MCF 10A (cell line): ENCODE measurements at regions not wholly inside any gene's neighbourhood (a gene's known extent, or its start where the extent isn't known, plus 50 kb on each side); places are given as distances from the start of the nearest gene placed in this dataset.

ENCODE experiments used
- BruUV-seq: library from RNA; stranded (reverse); fragments of 400-500 nt; replicated peaks from 2 replicates; lab custom pipeline; 2021; lab: Mats Ljungman, UMichigan
- CTCF ChIA-PET: fragments of 300-600 bp; sonication (Branson Sonifier 250); formaldehyde crosslinking; extraction: SDS; loops from one replicate; lab custom pipeline; 2021; ENCODE audit warnings: antibody characterized with exemption, inconsistent platforms; lab: Yijun Ruan, JAX
- POLR2A ChIA-PET: fragments of 300-600, 350-650 bp; sonication (Branson Sonifier 250); formaldehyde crosslinking; extraction: SDS; loops from one replicate; lab custom pipeline; 2020; ENCODE audit warnings: antibody characterized with exemption, inconsistent platforms; lab: Yijun Ruan, JAX
- DNase-seq: peaks from one replicate; pipeline ENCODE4 v3.0.0-alpha.2; 2018; ENCODE audit not compliant: unreplicated experiment
- H3K27ac Mint-ChIP-seq: one replicate; pipeline ENCODE4 v1.8.0; 2022; ENCODE audit warnings: mild to moderate bottlenecking, low read depth, mixed read lengths; ENCODE audit not compliant: unreplicated experiment
- H3K27me3 Mint-ChIP-seq: one replicate; pipeline ENCODE4 v1.8.0; 2022; ENCODE audit warnings: mixed read lengths; ENCODE audit not compliant: insufficient read depth, unreplicated experiment
- H3K36me3 Mint-ChIP-seq: one replicate; pipeline ENCODE4 v1.8.0; 2022; ENCODE audit warnings: mild to moderate bottlenecking, moderate library complexity, mixed read lengths; ENCODE audit not compliant: insufficient read depth, unreplicated experiment
- H3K4me1 Mint-ChIP-seq: one replicate; pipeline ENCODE4 v1.8.0; 2022; ENCODE audit warnings: mixed read lengths; ENCODE audit not compliant: insufficient read depth, unreplicated experiment
- H3K4me3 Mint-ChIP-seq: one replicate; pipeline ENCODE4 v1.8.0; 2022; ENCODE audit warnings: mild to moderate bottlenecking, moderate library complexity, mixed read lengths; ENCODE audit not compliant: unreplicated experiment
- H3K9me3 Mint-ChIP-seq: one replicate; pipeline ENCODE4 v1.8.0; 2022; ENCODE audit warnings: mixed read lengths; ENCODE audit not compliant: unreplicated experiment
- intact Hi-C: fragments of 100-400 bp; cut with micrococcal nuclease; formaldehyde crosslinking; loops from 2 replicates; pipeline ENCODE4 v1.14.1; 2022
- TF ChIP-seq, protein P1 (sequence below): fragments of 200-600 bp; IDR thresholded peaks from one replicate; pipeline ENCODE4 v1.8.0; 2022; ENCODE audit warnings: antibody characterized with exemption, mild to moderate bottlenecking; ENCODE audit not compliant: unreplicated experiment

DNA sequence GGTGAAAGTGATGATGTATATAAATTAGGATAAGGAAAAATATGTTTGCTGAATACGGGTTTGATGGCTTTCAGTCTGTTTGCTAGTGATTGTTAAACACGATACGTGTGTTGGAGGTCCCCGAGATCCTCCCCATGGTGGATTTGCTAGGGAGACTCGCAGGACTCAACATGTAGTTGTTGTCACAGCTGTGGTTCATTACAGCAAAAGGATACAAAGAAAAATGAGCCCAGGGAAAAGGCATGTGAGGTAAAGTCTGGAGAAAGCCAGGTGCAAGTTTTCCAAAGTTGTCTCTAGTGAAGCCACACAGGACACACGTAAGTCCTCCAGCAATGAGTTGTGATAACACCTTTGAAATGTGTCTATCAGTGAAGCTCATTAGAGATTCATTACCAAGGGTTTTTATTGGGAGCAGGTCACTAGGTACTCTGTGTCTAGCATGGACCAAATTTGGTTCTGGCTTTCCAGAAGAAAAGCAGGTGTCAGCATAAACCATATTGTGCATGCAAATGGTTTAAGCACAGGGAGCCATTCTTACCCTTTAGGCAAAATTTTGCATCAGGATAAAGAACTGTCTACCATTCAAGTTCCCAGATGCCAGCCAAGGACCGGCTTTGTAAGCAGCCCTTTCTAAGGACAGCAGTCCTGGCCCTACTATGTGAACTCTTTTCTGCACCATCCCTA, 215.2 kb upstream of the WSCD1 start:
- TF ChIP-seq, protein P1, sequence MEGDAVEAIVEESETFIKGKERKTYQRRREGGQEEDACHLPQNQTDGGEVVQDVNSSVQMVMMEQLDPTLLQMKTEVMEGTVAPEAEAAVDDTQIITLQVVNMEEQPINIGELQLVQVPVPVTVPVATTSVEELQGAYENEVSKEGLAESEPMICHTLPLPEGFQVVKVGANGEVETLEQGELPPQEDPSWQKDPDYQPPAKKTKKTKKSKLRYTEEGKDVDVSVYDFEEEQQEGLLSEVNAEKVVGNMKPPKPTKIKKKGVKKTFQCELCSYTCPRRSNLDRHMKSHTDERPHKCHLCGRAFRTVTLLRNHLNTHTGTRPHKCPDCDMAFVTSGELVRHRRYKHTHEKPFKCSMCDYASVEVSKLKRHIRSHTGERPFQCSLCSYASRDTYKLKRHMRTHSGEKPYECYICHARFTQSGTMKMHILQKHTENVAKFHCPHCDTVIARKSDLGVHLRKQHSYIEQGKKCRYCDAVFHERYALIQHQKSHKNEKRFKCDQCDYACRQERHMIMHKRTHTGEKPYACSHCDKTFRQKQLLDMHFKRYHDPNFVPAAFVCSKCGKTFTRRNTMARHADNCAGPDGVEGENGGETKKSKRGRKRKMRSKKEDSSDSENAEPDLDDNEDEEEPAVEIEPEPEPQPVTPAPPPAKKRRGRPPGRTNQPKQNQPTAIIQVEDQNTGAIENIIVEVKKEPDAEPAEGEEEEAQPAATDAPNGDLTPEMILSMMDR: no peak
- no peak for DNase-seq
- no peak overlapping the region for H3K27ac Mint-ChIP-seq
- H3K4me3 Mint-ChIP-seq: no peak overlapping the region
- BruUV-seq: no TSS peak
- H3K36me3 Mint-ChIP-seq: no peaks in the 10 kb centered on the region
- POLR2A ChIA-PET: interaction anchor here (0.6 kb wide), 1 partner anchor 145 kb away, joined by 3 read pairs; no protein-coding TSS in a partner anchor
- H3K9me3 Mint-ChIP-seq: no peaks in the 10 kb centered on the region
- no peaks in the 10 kb centered on the region for H3K27me3 Mint-ChIP-seq
- CTCF ChIA-PET: no interaction called here
- intact Hi-C loops: no loop called here
- no peaks in the 10 kb centered on the region for H3K4me1 Mint-ChIP-seq

DNA sequence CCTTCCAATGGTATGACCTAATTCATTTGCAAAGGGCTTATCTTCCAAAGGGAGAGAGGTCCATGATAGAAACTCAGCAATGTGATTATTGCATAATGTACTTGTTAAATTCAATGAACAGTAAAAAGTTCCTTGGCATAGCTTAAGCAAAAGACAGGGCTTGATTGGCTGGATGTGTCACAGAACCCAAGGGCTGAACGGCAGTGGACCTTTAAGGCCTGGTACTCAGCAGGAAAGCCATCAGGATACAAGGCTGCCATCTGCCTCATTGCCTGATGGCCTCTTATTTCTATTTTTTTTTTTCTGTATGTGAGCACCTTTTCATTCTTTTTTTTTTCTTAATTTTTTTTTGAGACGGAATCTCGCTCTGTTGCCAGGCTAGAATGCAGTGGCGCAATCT, 208.9 kb upstream of the WSCD1 start:
- ChIA-PET POLR2A (no interaction called here), CTCF (no interaction called here)
- BruUV-seq: no TSS peak
- TF ChIP-seq, protein P1: no peak
- intact Hi-C loops: no loop called here
- Mint-ChIP-seq H3K27me3 (no peaks in the 10 kb centered on the region), H3K4me3 (no peak overlapping the region), H3K4me1 (no peaks in the 10 kb centered on the region), H3K36me3 (no peaks in the 10 kb centered on the region), H3K9me3 (no peaks in the 10 kb centered on the region), H3K27ac (no peak overlapping the region)
- no peak for DNase-seq

- ChIA-PET CTCF (interaction anchor here (0.6 kb wide), 1 partner anchor 203 kb away, joined by 3 read pairs; no protein-coding TSS in a partner anchor), POLR2A (no interaction called here)
- no peaks in the 10 kb centered on the region for H3K27me3 Mint-ChIP-seq
- intact Hi-C loops: no loop called here
- no peaks in the 10 kb centered on the region for H3K4me1 Mint-ChIP-seq
- H3K36me3 Mint-ChIP-seq: no peaks in the 10 kb centered on the region
- no TSS peak for BruUV-seq
- TF ChIP-seq, protein P1: no peak
- no peak for DNase-seq
- no peak overlapping the region for H3K27ac Mint-ChIP-seq
- H3K4me3 Mint-ChIP-seq: no peak overlapping the region
- no peaks in the 10 kb centered on the region for H3K9me3 Mint-ChIP-seq
Observed at GRCh38 chr17:5861854-5862253, 208.3 kb upstream of the WSCD1 start.

GRCh38 chr17:5862395-5862794, 207.8 kb upstream of the WSCD1 start:
- BruUV-seq: no TSS peak
- POLR2A ChIA-PET: no interaction called here
- TF ChIP-seq, protein P1: no peak
- CTCF ChIA-PET: interaction anchor here (0.6 kb wide), 1 partner anchor 204 kb away, joined by 3 read pairs; no protein-coding TSS in a partner anchor
- Mint-ChIP-seq H3K9me3 (no peaks in the 10 kb centered on the region), H3K27me3 (no peaks in the 10 kb centered on the region), H3K4me3 (no peak overlapping the region), H3K36me3 (no peaks in the 10 kb centered on the region), H3K27ac (no peak overlapping the region), H3K4me1 (no peaks in the 10 kb centered on the region)
- no peak for DNase-seq
- intact Hi-C loops: no loop called here
